Loucy (cell line): ENCODE measurements at regions not wholly inside any gene's neighbourhood (a gene's known extent, or its start where the extent isn't known, plus 50 kb on each side); places are given as distances from the start of the nearest gene placed in this dataset.

Experiments
- H2AFZ ChIP-seq: fragments of 200-600 bp; sonication (generic); 2 replicates; pipeline ENCODE4 v1.6.0; 2016; ENCODE audit warnings: antibody characterized with exemption, mild to moderate bottlenecking, low read length, moderate library complexity
- H3F3A ChIP-seq: fragments of 200-600 bp; 2 replicates; pipeline ENCODE4 v1.6.0; 2016; ENCODE audit warnings: antibody characterized with exemption, low read depth, mild to moderate bottlenecking
- H3K27me3 ChIP-seq: fragments of 200-600 bp; sonication (generic); 2 replicates; pipeline ENCODE4 v1.6.1; 2014; ENCODE audit warnings: low read length, mild to moderate bottlenecking; ENCODE audit not compliant: insufficient read depth, poor library complexity, severe bottlenecking
- H3K36me3 ChIP-seq: fragments of 200-600 bp; sonication (generic); 2 replicates; pipeline ENCODE4 v1.6.1; 2016; ENCODE audit warnings: low read length; ENCODE audit not compliant: insufficient read depth
- H3K4me1 ChIP-seq: fragments of 200-600 bp; sonication (generic); 2 replicates; pipeline ENCODE4 v1.5.1; 2014; ENCODE audit warnings: low read length, mild to moderate bottlenecking; ENCODE audit not compliant: insufficient read depth, poor library complexity, severe bottlenecking
- H3K4me2 ChIP-seq: fragments of 200-600 bp; sonication (generic); 2 replicates; pipeline ENCODE4 v1.6.0; 2014; ENCODE audit warnings: antibody characterized with exemption, low read length, low read depth, mild to moderate bottlenecking; ENCODE audit not compliant: poor library complexity, severe bottlenecking
- H3K4me3 ChIP-seq: fragments of 200-600 bp; sonication (generic); 2 replicates; pipeline ENCODE4 v1.5.1; 2014; ENCODE audit warnings: low read length, mild to moderate bottlenecking, mixed read lengths; ENCODE audit not compliant: poor library complexity, severe bottlenecking
- H3K79me2 ChIP-seq: fragments of 200-600 bp; sonication (generic); 2 replicates; pipeline ENCODE4 v1.6.1; 2014; ENCODE audit warnings: low read length; ENCODE audit not compliant: insufficient read depth
- H3K9ac ChIP-seq: fragments of 200-600 bp; sonication (generic); 2 replicates; pipeline ENCODE4 v1.6.0; 2014; ENCODE audit warnings: mild to moderate bottlenecking, low read depth, low read length, moderate library complexity; ENCODE audit not compliant: poor library complexity, severe bottlenecking
- H3K9me2 ChIP-seq: fragments of 200-600 bp; sonication (generic); replicated peaks from 2 replicates; pipeline ENCODE4 v1.6.1; 2016; ENCODE audit warnings: low read depth, low read length, mixed read lengths
- H3K9me3 ChIP-seq: fragments of 200-600 bp; sonication (generic); 2 replicates; pipeline ENCODE4 v1.6.1; 2014; ENCODE audit warnings: mild to moderate bottlenecking, antibody characterized with exemption, low read length, low read depth; ENCODE audit not compliant: insufficient read depth
- H4K20me1 ChIP-seq: fragments of 200-600 bp; sonication (generic); 2 replicates; pipeline ENCODE4 v1.6.0; 2014; ENCODE audit warnings: antibody characterized with exemption, low read length, mild to moderate bottlenecking; ENCODE audit not compliant: insufficient read depth, poor library complexity, severe bottlenecking
- EZH2phosphoT487 ChIP-seq: fragments of 200-600 bp; IDR thresholded peaks from 2 replicates; pipeline ENCODE4 v1.6.1; 2018; ENCODE audit warnings: antibody characterized with exemption, mild to moderate bottlenecking, moderate library complexity, borderline replicate concordance
- TF ChIP-seq, protein P1 (sequence below): fragments of 200-600 bp; sonication (generic); conservative IDR thresholded peaks from 2 replicates; pipeline ENCODE4 v1.5.1; 2014; ENCODE audit warnings: mild to moderate bottlenecking, antibody characterized with exemption, low read length

DNA sequence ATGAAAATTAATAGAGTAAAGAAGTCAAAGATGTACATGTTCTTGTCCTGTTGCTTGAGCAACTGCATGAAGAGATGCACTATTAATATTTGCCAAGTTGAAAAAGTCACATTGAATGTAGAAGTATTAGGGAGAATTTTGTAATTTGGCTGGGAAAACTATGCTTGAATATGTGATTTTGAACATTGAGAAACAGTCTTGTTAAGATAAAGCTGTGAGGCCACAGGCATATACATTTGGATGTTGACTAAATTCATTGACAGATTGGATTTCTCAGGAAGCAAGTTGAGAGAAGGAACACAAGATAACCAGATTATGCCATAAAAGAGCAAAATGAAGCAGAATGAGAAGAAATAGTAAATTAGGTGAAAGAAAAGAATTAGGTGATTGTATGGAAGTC is 1777.5 kb upstream of the PCDH7 start:
- H3K9ac ChIP-seq = no peak overlapping the region

DNA sequence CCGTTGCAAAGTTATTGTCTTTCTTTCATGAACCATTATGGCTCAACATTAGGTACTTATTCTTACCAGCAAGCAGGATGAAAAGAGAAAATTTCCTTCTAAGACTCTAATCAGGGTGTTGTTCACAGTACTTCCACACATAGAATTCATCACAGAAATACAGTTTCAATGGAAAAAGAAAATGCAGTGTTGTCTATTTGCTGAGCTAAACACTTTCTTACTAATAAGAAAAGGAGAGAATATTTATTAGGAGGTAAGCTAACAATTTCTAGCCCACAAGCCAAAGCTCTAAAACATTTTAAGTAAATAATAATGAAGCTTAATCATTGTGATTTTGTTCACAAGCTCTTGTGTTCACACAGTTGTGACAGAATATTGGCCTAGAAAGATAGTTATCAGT is 1772.8 kb upstream of the PCDH7 start:
- Histone ChIP-seq H3K4me2 (no peak overlapping the region), H3K79me2 (no peaks in the 10 kb centered on the region), H4K20me1 (no peaks in the 10 kb centered on the region), H2AFZ (no peak overlapping the region), H3K9ac (no peak overlapping the region), H3K9me2 (no peaks in the 10 kb centered on the region), H3F3A (no peaks in the 10 kb centered on the region), H3K9me3 (no peaks in the 10 kb centered on the region), H3K4me3 (no peak overlapping the region), H3K36me3 (no peaks in the 10 kb centered on the region), H3K4me1 (no peaks in the 10 kb centered on the region), H3K27me3 (no peaks in the 10 kb centered on the region)
- TF ChIP-seq EZH2phosphoT487 = no peak
- TF ChIP-seq, protein P1, sequence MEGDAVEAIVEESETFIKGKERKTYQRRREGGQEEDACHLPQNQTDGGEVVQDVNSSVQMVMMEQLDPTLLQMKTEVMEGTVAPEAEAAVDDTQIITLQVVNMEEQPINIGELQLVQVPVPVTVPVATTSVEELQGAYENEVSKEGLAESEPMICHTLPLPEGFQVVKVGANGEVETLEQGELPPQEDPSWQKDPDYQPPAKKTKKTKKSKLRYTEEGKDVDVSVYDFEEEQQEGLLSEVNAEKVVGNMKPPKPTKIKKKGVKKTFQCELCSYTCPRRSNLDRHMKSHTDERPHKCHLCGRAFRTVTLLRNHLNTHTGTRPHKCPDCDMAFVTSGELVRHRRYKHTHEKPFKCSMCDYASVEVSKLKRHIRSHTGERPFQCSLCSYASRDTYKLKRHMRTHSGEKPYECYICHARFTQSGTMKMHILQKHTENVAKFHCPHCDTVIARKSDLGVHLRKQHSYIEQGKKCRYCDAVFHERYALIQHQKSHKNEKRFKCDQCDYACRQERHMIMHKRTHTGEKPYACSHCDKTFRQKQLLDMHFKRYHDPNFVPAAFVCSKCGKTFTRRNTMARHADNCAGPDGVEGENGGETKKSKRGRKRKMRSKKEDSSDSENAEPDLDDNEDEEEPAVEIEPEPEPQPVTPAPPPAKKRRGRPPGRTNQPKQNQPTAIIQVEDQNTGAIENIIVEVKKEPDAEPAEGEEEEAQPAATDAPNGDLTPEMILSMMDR = no peak

More for the DNA sequence above, 1777.5 kb upstream of the PCDH7 start:
- Histone ChIP-seq H4K20me1 (no peaks in the 10 kb centered on the region), H3K79me2 (no peaks in the 10 kb centered on the region), H3K4me3 (no peak overlapping the region), H3F3A (no peaks in the 10 kb centered on the region), H3K9me3 (no peaks in the 10 kb centered on the region), H3K36me3 (no peaks in the 10 kb centered on the region), H2AFZ (no peak overlapping the region), H3K4me2 (no peak overlapping the region), H3K9me2 (no peaks in the 10 kb centered on the region), H3K4me1 (no peaks in the 10 kb centered on the region), H3K27me3 (no peaks in the 10 kb centered on the region)
- TF ChIP-seq EZH2phosphoT487 = no peak
- TF ChIP-seq, protein P1 = no peak

DNA sequence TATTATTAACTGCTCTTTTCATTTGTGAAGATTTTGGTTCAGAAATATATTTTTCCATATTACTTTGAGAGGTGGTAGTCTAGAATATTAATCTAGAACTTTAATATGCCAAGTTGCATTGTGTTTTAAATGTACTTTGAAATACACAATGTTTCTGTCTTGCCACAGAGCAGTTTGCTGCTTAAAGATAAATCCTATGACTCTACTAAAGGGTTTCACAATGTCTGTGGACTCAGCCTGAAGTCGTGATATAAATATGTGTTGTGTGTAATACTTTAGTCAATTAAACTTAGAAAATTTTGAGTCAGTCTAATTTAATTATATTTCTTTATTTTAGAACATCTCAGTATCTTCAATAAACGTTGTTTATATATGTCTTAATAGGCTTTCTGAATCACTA is 1771.7 kb upstream of the PCDH7 start:
- Histone ChIP-seq H3K4me2 (no peak overlapping the region), H3K4me3 (no peak overlapping the region), H3K9ac (no peak overlapping the region), H3K36me3 (no peaks in the 10 kb centered on the region), H3F3A (no peaks in the 10 kb centered on the region), H3K9me3 (no peaks in the 10 kb centered on the region), H3K79me2 (no peaks in the 10 kb centered on the region), H2AFZ (no peak overlapping the region), H3K9me2 (no peaks in the 10 kb centered on the region), H3K4me1 (no peaks in the 10 kb centered on the region), H3K27me3 (no peaks in the 10 kb centered on the region), H4K20me1 (no peaks in the 10 kb centered on the region)
- TF ChIP-seq EZH2phosphoT487 = no peak
- TF ChIP-seq, protein P1 = no peak
